Left colon (tissue), 2 donors: ENCODE measurements at regions not wholly inside any gene's neighbourhood (a gene's known extent, or its start where the extent isn't known, plus 50 kb on each side); places are given as distances from the start of the nearest gene placed in this dataset.

Source experiments
- ATAC-seq: fragments of 200-7000 bp; cut with Tn5 transposase; one replicate; pipeline ENCODE4 v1.9.1; 2020; ENCODE audit warnings: mild to moderate bottlenecking, moderate library complexity
- DNase-seq, 2 donors: peaks; one replicate each; pipeline ENCODE4 v3.0.0-alpha.2; 2020
- intact Hi-C, 2 donors: fragments of 100-400 bp; cut with DNase I in 1 of 2; cut with micrococcal nuclease in 1 of 2; formaldehyde crosslinking; loops; one replicate each; pipeline versions ENCODE4 v1.11.2 to v1.14.0; 2022; cut with DNase I, micrococcal nuclease
- donor health status: DM: no; HTN: no; CAD: no.
- donor health status: DM: yes; HTN: yes; CAD: no.

DNA sequence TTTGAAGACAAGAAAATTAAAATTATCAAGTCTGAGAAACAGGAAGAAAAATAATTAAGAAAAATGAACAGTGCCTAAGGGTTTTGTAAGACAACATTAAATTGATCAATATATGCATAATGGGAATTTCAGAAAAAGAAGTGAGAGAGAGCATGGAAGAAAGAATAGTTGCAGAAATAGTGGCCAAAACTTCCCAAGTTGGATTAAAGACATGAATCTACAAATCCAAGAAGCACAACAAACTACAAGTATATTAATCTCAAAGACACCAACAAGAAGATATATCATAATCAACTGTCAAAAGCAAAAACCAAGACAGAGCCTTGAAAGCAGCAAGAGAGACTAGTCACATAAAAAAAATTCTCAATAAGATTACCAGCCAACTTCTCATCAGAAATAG is 488.0 kb downstream of the RASEF start:
- DNase-seq (no peak), ATAC-seq (no peak)
- intact Hi-C loops = no loop called here

DNA sequence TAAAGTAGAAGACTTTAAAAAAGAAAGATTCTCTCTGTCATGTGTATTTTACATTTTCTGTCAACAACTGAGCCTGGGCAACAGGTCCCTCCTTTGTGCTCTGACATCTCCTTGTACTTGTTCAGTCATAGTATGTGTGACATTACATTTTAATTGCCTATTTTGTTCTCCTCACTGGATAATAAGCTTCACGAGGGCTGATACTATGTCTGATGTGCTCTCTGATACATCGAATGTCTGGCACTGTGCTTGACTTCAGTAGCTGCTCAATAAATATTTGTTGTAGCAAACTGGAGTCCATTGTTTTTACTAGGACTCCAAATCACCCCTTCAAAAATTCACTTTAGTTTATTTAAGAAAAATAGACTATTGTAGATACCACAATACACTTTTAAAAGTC is 482.0 kb downstream of the RASEF start:
- no peak for ATAC-seq
- intact Hi-C loops = no loop called here
- DNase-seq = no peak

DNA sequence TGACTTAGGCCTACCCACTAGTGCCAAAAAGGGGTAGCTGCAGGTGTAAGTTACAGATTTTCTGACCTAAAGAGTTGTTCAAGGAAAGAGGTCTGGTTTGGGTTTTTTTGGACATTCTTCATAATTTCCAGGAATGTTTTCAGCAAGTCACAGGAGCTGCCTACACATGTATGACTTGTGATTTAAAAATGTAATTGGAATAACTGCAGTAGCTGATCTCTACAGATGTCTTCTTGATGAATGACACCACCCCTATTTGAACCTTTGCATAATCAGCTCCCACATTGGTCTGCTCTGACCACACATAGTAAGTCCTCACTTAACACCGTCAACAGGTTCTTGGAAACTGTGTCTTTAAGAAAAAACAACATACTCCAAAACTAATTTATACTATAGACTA is 481.4 kb downstream of the RASEF start:
- intact Hi-C loops = no loop called here
- DNase-seq (no peak), ATAC-seq (no peak)

DNA sequence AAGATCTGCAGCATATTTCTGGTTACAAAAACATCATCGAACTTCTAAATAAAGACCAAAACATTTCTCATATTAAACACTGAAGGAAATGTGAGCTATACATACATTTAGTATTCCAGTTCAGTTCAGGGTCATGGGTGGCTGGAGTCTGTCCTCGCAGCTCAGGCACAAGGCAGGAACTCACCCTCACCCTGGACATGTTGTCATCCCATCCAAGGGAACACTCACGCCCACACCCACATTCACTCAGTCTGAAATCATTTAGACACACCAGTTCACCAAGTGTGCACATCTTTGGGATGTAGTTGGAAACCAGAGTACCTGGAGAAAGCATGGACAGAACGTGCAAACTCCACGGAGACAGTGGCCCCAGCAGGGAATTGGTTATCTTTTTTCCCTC is 481.0 kb downstream of the RASEF start:
- ATAC-seq (no peak), DNase-seq (no peak)
- intact Hi-C loops = no loop called here

DNA sequence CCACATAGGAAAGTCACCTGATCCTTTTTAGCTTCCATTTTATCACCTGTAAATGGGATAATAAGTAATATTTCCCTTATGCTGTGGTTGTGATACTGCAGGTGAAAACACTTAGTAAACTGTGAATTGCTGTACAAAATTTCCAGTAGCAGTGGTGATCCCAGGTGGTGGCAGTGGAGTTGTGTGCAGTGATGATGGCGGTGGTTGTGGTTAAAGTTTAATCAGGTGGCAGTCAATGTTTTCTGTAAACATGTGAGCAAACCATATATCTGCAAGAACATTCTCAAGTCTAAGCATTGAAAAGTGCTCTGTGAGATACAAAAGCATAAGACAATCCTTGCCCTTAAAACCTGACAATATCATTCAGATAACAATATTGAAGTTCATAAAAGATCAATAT is 480.2 kb downstream of the RASEF start:
- intact Hi-C loops = no loop called here
- peak; percentile 70 for ATAC-seq
- no peak for DNase-seq

DNA sequence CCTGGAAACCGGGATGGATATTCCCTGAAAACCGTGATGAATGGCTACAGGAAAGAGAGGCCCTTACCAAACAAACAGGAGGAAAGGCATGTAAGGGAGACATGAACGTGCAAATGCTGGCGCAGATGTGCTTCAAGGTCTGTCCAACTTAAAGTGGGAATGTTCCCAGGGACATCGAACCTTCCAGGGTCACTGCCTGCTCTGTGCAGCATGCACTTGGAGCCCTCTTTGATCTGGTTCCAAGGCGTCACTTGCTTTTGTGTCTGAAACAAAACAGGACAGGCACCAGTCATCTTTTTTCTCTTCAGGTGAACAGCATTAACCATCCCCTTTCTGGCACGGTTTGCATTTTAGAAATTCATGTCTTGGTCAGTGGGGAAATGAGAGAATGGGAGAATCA is 479.4 kb downstream of the RASEF start:
- intact Hi-C loops = no loop called here
- DNase-seq (no peak), ATAC-seq (no peak)

DNA sequence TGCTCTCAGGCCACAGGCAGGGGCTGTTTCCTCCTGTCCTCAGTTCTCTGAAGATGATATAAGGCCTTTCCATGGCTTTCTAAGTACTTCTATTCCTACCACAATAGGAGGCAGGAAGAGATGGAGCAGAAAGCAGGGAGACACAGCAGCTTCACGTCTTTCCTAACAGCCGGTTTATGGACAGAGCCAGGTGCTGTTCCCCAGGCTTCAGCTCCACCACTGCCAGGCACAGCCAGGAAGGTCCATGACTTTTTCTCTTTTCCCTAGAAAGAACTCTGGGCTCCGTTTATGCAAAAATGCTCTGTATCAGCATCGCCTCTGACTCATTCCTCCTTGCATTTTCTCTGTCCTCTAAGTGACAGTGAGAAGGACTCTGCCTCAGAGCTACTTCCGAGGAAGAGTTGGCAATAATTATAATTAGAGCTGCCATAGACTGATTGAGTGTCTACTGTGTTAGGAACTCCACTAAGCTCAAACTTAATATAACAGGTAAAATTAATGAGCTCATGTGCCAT is 478.5 kb downstream of the RASEF start:
- ATAC-seq (no peak), DNase-seq (no peak)
- intact Hi-C loops = no loop called here

DNA sequence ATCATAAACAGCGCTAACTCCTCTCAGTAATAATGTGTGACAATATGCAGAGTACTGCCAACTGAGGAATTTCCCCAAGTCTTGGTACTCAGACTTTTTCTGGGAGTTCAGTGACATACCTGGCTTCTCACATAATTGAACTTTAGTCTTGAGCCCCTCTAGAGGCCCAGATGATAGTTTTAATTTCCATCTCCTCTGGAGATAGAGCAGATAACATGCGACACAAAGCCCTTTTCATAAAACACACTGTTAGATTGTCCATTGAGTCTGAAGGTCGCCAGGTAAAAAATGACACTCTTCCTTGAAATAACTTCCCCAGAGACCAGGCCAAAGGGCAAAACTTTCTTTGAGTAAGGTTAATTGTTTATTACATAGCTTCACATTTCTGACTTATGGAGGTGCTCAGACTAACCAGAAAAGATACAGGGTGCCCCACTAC is 476.0 kb downstream of the RASEF start:
- DNase-seq (no peak), ATAC-seq (peak; percentile 70)
- intact Hi-C loops = no loop called here

DNA sequence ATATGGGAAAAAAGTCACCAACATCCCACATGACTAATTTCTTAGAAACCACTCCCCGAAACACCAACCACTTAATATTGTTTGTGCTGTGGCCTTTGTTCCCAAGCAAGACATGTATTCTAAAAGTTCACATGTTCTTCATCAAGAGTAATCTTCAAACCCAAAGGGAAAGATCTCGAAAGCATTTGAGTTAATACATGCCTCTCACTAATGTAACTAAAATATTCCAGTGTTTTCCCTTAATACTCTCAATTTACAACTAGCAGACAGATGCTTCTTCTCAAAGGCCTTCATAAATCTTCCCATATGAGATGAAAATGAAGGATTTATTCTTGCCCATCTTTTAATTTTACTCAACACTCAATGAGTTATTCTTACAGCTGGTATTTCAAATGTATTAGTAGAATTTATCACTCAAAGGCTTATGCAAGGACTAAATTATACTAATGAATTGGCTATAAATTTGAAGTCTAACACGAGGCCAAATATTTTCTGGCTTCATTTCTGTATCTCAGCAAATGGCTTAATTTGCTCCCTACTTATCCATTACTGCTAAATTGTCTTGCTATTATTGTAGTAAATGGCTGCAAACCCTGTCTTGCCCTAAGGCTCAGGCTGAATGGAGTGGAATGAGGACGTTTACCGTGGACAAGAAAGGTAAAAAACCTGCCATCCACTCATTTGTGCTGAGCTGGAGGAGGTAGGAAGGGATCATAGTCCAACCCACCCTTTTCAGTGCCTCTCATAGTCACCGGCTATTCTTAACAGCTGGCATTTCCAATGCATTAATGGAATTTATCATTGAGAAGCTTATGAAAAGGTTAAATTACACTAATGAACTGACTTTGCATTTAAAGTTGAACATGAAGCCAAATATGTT is 474.4 kb downstream of the RASEF start:
- ATAC-seq = peak; percentile 76
- DNase-seq = no peak
- intact Hi-C loops = no loop called here

DNA sequence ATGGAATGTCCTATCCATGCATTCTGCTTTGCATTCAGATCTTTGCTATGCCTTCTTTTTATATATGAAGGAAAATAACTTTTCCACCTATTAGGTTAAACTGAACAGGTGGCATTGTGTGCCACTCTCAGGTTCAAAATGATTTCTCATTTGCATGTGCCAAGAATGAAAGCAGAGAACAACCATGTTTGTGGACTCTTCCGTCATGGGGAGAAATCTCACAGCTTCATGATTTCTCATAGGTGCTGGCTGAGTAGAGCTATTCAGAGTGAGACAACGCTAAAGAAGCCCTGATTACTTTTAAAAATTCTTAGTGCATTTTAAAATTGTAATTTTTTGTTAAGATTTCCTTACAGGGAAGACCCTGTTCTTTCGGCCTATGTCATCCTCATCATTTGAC is 472.1 kb downstream of the RASEF start:
- no peak for DNase-seq
- ATAC-seq = no peak
- intact Hi-C loops = no loop called here

DNA sequence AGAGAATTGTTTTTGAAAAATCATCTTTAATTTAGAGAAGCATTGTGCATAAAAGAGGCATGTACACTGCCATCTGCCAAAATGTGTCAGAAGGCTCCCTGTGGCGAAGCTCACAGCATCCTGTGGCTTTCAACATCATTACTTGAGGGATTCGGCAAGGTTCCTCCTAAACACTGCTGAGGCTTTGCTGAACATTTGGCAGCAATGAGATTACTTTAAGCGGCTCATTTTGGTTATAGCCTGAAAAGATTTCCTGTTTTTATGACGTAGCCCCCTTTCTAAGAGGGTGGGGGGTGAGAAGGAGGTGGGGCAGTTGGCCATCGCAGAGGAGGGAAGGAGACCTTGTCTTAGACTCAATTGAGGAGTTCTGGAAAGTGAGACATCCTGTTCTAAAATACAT is 469.4 kb downstream of the RASEF start:
- ATAC-seq = no peak
- intact Hi-C loops = no loop called here
- DNase-seq = no peak

DNA sequence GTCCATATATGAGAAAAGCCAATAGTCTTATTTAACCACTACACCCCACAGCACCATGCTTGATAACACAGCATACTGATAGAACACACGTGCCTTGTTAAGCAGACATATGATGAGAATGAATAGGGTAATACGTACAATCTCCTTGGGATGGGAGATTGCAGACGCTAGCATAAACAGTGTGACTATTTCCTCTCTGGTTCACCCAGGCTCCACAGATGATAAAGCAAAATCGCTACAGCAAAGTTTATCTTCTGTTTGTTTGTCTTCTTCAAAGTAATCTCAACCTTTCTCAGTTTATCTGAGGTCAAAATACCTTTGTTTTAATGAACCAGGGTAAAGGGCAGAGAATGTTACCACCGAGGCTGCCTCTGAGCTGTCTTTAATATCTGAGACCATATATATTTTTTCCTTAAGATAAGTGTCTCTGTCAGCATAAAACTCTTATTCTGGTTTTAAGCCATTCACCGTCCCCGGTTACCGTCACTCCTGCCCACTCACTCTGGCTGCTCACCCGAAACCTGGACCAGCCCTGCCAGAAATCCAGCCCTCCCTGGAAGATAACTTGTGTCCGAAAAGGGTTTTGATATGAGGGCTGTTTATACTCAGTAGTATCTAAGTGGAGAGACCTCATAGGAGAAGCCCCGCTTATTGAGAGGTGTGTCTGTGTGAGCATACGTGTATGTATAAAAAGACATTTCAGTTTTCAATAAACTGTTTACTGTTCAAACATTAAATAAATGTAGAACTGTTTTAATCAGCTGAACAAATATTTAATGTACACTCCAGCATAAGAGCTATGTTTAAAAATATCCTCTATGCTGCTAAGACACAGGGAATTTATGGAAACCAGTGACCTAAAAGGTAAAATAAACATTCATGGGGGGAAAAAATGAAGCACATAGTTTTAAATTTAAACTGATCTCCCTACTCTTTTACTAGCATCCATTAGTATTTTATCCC is 465.4 kb downstream of the RASEF start:
- ATAC-seq = peak; percentile 68
- DNase-seq = no peak
- intact Hi-C loops = no loop called here

DNA sequence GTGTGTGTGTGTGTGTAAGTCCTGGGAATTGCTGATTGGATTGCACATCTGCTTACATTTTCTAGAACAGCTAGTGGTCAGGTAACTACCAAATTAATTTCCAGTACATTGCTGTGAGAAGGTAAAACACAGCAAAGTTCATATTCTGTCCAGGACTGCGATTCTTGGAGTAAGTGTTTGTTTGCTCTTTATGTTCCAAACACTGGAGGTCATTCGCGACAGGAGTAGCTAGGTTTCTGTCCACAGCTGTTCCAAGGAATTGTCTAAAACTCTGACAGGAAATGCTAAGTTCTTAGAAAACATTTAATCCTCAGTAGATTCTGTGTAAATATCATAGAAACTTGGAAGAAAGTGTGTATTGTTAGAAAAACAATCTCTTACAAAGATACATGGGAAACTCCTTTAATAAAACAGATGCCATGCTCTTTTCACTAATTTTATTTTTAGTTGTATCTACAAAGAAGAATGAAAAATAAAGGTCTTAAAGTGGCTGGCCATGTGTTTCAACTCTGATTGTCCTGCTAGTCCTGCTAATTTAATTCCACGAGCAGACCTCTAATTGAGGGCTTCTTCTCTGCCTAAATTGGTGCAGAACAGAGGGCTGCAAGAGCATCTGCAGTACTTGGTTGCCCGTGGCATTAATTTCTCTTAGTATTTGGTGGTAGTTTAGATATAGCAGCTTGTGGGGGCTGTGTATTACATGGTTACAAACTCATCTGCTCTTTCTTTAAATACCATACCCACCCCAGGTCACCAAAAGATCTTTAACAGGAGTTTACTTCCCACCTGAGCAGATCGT is 464.5 kb downstream of the RASEF start:
- ATAC-seq (peak; percentile 16), DNase-seq (no peak)

DNA sequence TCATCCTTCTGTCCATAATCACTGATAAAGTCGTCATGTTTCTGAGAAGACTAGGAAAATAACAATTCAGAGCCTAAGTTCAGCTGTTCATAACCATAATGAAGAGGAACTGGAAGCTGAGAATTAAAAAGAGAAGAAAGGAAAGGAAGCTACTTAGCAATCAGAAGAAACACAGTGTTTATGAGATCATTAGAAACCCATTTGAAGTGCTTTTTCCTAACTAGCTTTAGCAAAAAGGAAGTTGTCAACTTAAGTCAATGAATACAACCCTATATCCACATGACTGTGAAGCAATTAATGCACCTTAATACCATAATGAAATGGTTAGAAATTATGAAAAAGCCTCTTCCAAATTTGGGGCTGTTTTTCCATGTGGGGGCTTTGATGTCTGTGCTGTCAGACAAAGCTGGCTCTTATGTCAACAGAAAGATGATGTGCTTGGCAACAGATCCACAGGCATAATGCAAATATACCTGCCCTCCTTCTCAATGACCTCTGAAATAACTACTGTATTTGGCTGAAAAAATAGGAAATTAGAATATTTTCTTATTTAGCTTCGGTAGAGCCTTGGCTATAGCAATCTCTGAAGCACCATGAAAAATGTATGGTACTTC is 463.5 kb downstream of the RASEF start:
- DNase-seq (no peak), ATAC-seq (no peak)
- intact Hi-C loops = no loop called here

More for the DNA sequence above, 464.5 kb downstream of the RASEF start:
- intact Hi-C loops = no loop called here

DNA sequence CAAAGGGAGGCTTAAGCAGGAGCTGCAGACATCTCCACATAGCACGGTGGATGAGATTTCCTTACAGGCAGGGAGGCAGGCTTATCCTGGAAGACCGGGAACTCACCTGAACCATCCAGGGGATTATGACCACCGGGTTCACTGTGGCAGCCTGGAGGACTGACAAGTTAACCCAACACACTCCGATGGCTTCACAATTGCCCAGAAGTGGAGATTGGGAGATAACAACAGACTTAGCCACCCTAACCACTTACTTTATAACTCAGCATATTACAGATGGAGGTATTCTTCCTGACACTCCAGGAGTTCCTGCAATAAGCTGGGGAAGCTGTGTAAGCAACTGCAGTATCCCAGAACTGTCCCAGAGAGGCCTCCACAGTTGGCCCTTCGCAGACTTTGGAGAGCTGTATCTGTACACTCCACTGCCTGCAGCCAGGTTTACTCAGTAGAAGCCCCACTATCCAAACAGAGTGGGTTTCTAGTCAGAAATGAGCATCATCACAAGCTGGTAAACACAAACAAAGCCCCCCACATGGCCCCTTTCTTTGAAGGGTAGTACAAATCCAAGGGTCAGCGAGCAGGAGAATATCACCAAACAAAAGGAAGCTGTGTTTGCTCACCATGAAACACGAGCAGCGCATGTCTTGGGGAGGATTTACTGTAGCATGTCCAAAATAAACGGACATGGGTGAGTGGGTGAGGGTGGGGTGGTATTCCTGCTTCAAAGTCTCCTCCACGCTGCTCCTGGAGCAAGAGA is 462.2 kb downstream of the RASEF start:
- intact Hi-C loops = loop anchor here in 1 of 2 donors (10.0 kb wide), 1 partner anchor 906 kb away; no protein-coding TSS in a partner anchor
- DNase-seq (no peak), ATAC-seq (no peak)

DNA sequence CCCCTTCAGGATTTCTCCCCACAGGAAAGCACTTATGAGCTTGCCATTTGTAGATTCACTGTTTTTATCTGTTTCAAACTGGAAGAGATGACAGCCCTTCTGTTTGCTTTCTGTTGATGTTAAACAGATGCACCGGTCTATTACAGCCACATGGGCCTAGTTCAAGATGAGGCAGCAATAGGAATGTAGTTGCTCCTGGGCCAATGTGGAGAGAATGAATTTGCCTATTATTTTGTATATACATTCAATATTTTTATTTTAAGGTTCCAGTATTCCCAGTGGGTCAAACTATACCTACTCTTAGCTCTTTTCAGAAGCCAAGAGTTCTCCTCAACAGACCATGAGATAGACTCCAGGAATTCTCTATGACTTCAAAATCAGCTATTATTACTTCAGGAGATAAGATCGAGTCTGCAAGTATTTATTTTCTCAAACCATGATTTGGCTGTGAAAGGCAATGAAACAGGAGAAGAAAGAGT is 461.6 kb downstream of the RASEF start:
- intact Hi-C loops = loop anchor here in 1 of 2 donors (10.0 kb wide), 1 partner anchor 907 kb away; no protein-coding TSS in a partner anchor
- no peak for ATAC-seq

DNA sequence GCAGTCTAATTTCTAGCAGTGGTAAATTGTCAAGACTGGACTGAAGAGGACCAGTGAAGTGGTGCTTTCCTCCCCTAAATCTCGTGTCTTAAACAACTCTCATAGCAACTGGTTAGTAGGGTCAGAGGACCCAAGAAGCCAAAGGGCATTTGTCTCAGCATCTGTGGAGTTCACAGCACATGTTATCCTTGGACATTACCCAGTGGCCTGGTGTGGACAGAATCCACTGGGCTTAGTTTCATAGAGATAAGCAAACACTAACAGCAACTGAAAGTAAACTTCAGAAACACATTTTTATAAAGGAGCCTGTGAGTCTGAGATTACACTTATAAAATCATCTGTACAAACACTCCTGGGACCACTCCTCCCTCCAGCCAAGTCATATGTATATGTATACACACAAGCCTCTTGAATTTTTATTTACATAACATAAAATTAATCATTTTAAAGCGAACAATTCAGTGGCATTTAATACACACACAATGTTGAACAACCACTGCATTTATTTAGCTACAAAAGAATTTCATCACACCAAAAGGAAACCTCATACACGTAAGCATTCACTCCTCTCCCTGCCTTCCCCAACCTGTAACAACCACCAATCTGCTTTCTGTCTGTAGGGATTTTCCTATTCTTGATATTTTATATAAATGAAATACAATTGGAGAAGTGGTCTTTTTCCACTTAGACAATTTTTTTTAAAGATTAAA is 457.8 kb downstream of the RASEF start:
- DNase-seq (no peak), ATAC-seq (peak; percentile 23)
- intact Hi-C loops = loop anchor here in 1 of 2 donors (10.0 kb wide), 1 partner anchor 910 kb away; no protein-coding TSS in a partner anchor

More for the DNA sequence above, 461.6 kb downstream of the RASEF start:
- no peak for DNase-seq
